Activated naive CD8-positive, alpha-beta T cell (primary cell): ENCODE measurements at regions not wholly inside any gene's neighbourhood (a gene's known extent, or its start where the extent isn't known, plus 50 kb on each side); places are given as distances from the start of the nearest gene placed in this dataset.

Source experiments
- H3K27ac Mint-ChIP-seq: one replicate; pipeline ENCODE4 v1.8.0; 2021; ENCODE audit warnings: mixed read lengths
- H3K27me3 Mint-ChIP-seq: one replicate; pipeline ENCODE4 v1.8.0; 2021; ENCODE audit warnings: mixed read lengths
- H3K36me3 Mint-ChIP-seq: one replicate; pipeline ENCODE4 v1.8.0; 2021; ENCODE audit warnings: mixed read lengths
- H3K4me1 Mint-ChIP-seq: one replicate; pipeline ENCODE4 v1.8.0; 2021; ENCODE audit warnings: low read depth, mixed read lengths
- H3K4me3 Mint-ChIP-seq: one replicate; pipeline ENCODE4 v1.8.0; 2021; ENCODE audit warnings: mild to moderate bottlenecking, mixed read lengths
- H3K9me3 Mint-ChIP-seq: one replicate; pipeline ENCODE4 v1.8.0; 2021; ENCODE audit warnings: low read depth, mixed read lengths

DNA sequence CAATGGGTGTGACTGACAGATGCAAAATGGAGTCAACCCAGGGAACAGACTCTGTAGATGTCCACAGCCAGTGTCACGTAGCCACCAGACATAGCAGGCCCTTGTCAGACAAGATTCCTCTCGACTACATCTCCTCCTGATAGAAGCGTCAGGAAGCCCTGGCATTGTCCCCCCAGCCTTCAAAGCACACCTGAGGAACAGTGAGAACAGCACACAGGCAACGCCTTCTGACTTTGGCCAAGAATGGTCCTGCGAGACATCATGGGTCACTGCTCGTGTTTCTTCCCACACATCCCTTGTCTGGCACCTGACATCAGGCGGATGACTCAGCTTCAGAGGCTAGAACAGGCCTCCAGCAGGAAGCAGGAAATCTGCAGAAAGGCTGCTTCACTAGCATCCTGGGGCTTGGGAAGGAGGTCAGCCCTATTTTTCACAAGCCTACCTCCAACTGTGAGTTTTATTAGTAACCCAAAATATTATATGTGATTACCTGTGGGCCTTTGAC is 52.8 kb upstream of the GPR26 start:
- Mint-ChIP-seq H3K4me1 (no peaks in the 10 kb centered on the region), H3K27ac (no peak overlapping the region), H3K9me3 (no peaks in the 10 kb centered on the region), H3K36me3 (no peaks in the 10 kb centered on the region), H3K4me3 (no peak overlapping the region), H3K27me3 (peaks cover 5% of the 10 kb centered on the region)

DNA sequence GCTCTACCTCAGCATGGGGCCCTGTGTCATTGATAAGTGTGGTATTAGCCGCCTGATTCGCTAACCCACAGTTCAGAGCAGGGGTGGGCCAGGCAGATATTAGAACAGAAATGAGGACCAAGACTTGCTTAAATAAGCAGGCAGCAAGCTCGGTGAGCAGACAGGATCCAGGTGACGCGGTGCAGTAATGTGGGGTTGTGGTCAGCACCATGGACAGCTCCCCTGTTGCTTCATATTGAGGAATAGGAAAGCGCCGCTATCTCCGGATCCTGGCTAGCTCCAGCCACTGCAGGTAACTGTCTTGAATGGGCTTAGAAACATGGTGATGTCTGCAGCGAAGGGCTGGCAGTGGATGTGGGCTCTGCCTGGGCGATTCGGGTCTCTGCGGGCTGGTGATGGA is 51.3 kb upstream of the GPR26 start:
- Mint-ChIP-seq H3K27me3 (peaks cover 5% of the 10 kb centered on the region), H3K9me3 (no peaks in the 10 kb centered on the region), H3K27ac (no peak overlapping the region), H3K36me3 (no peaks in the 10 kb centered on the region), H3K4me3 (no peak overlapping the region), H3K4me1 (no peaks in the 10 kb centered on the region)
